ENCODE measurements at regions not wholly inside any gene's neighbourhood (a gene's known extent, or its start where the extent isn't known, plus 50 kb on each side); places are given as distances from the start of the nearest gene placed in this dataset.

GRCh38 chr4:164204434-164204833 lies 549.5 kb upstream of the SMIM31 start:
- Histone ChIP-seq H3K56ac (ENCODE audit: low read length) (no peak overlapping the region), H2AK5ac (ENCODE audit: low read length) (no peak overlapping the region), H3K23ac (ENCODE audit: low read length) (no peak overlapping the region), H3K4ac (ENCODE audit: low read depth, low read length) (no peak overlapping the region), H3K79me1 (ENCODE audit: low read length) (no peaks in the 10 kb centered on the region), H3K4me1 (ENCODE audit: control insufficient read depth, low read depth, low read length) (no peaks in the 10 kb centered on the region), H3K27ac (ENCODE audit: low read depth, low read length) (no peak overlapping the region), H3K4me2 (ENCODE audit: low read length) (no peak overlapping the region), H4K8ac (ENCODE audit: low read depth, low read length) (no peak overlapping the region), H3K79me2 (ENCODE audit: control insufficient read depth, insufficient read depth, low read length) (no peaks in the 10 kb centered on the region), H3K9ac (ENCODE audit: low read length) (no peak overlapping the region), H3K36me3 (ENCODE audit: control insufficient read depth, insufficient read depth, low read length) (no peaks in the 10 kb centered on the region), H3K4me3 (ENCODE audit: low read length) (no peak overlapping the region), H4K5ac (ENCODE audit: low read length) (no peak overlapping the region), H2BK120ac (ENCODE audit: low read depth, low read length) (no peak overlapping the region), H2BK15ac (replicated peaks; ENCODE audit: low read depth) (no peak overlapping the region), H3K18ac (ENCODE audit: low read length) (no peak overlapping the region), H3K27me3 (ENCODE audit: insufficient read depth, low read length, poor library complexity) (no peaks in the 10 kb centered on the region), H2BK5ac (ENCODE audit: low read length) (no peak overlapping the region)
- peak; percentile 96 for DNase-seq

- no peak overlapping the region for H2AK5ac ChIP-seq (ENCODE audit: low read length)
- H4K8ac ChIP-seq (ENCODE audit: low read depth, low read length), result no peak overlapping the region
- H3K9ac ChIP-seq (ENCODE audit: low read length), result no peak overlapping the region
- no peaks in the 10 kb centered on the region for H3K79me1 ChIP-seq (ENCODE audit: low read length)
- H3K56ac ChIP-seq (ENCODE audit: low read length), result peak overlapping the region; percentile 49
- H3K23ac ChIP-seq (ENCODE audit: low read length), result no peak overlapping the region
- H3K18ac ChIP-seq (ENCODE audit: low read length), result no peak overlapping the region
- no peaks in the 10 kb centered on the region for H3K79me2 ChIP-seq (ENCODE audit: control insufficient read depth, insufficient read depth, low read length)
- H3K4me3 ChIP-seq (ENCODE audit: low read length), result no peak overlapping the region
- H3K4me1 ChIP-seq (ENCODE audit: control insufficient read depth, low read depth, low read length), result no peaks in the 10 kb centered on the region
- no peak for DNase-seq
- H4K5ac ChIP-seq (ENCODE audit: low read length), result no peak overlapping the region
- H2BK5ac ChIP-seq (ENCODE audit: low read length), result no peak overlapping the region
- no peak overlapping the region for H3K27ac ChIP-seq (ENCODE audit: low read depth, low read length)
- no peaks in the 10 kb centered on the region for H3K36me3 ChIP-seq (ENCODE audit: control insufficient read depth, insufficient read depth, low read length)
- H3K4me2 ChIP-seq (ENCODE audit: low read length), result no peak overlapping the region
- no peak overlapping the region for H3K4ac ChIP-seq (ENCODE audit: low read depth, low read length)
- no peaks in the 10 kb centered on the region for H3K27me3 ChIP-seq (ENCODE audit: insufficient read depth, low read length, poor library complexity)
- no peak overlapping the region for H2BK15ac ChIP-seq (replicated peaks; ENCODE audit: low read depth)
- no CpG with 5 or more reads among the region's 5 CpGs for WGBS (ENCODE audit: extremely low coverage, insufficient coverage, low lambda C conversion rate)
- no peak overlapping the region for H2BK120ac ChIP-seq (ENCODE audit: low read depth, low read length)
Measured at GRCh38 chr4:164207460-164207859, 546.5 kb upstream of the SMIM31 start.

GRCh38 chr4:164210377-164210776 lies 543.6 kb upstream of the SMIM31 start:
- H3K9ac ChIP-seq (ENCODE audit: low read length), result no peak overlapping the region
- no peak overlapping the region for H3K27ac ChIP-seq (ENCODE audit: low read depth, low read length)
- no CpG with 5 or more reads among the region's 1 CpG for WGBS (ENCODE audit: extremely low coverage, insufficient coverage, low lambda C conversion rate)
- no peaks in the 10 kb centered on the region for H3K4me1 ChIP-seq (ENCODE audit: control insufficient read depth, low read depth, low read length)
- H3K79me2 ChIP-seq (ENCODE audit: control insufficient read depth, insufficient read depth, low read length), result no peaks in the 10 kb centered on the region
- H2BK5ac ChIP-seq (ENCODE audit: low read length), result no peak overlapping the region
- H3K27me3 ChIP-seq (ENCODE audit: insufficient read depth, low read length, poor library complexity), result no peaks in the 10 kb centered on the region
- H4K8ac ChIP-seq (ENCODE audit: low read depth, low read length), result no peak overlapping the region
- H2BK15ac ChIP-seq (replicated peaks; ENCODE audit: low read depth), result no peak overlapping the region
- no peak for DNase-seq
- H3K4ac ChIP-seq (ENCODE audit: low read depth, low read length), result no peak overlapping the region
- no peaks in the 10 kb centered on the region for H3K79me1 ChIP-seq (ENCODE audit: low read length)
- no peaks in the 10 kb centered on the region for H3K36me3 ChIP-seq (ENCODE audit: control insufficient read depth, insufficient read depth, low read length)
- H2BK120ac ChIP-seq (ENCODE audit: low read depth, low read length), result no peak overlapping the region
- no peak overlapping the region for H4K5ac ChIP-seq (ENCODE audit: low read length)
- H2AK5ac ChIP-seq (ENCODE audit: low read length), result no peak overlapping the region
- H3K4me3 ChIP-seq (ENCODE audit: low read length), result no peak overlapping the region
- no peak overlapping the region for H3K18ac ChIP-seq (ENCODE audit: low read length)
- no peak overlapping the region for H3K23ac ChIP-seq (ENCODE audit: low read length)
- H3K4me2 ChIP-seq (ENCODE audit: low read length), result no peak overlapping the region
- H3K56ac ChIP-seq (ENCODE audit: low read length), result no peak overlapping the region

- no peaks in the 10 kb centered on the region for H3K79me1 ChIP-seq (ENCODE audit: low read length)
- H3K4me1 ChIP-seq (ENCODE audit: control insufficient read depth, low read depth, low read length), result no peaks in the 10 kb centered on the region
- H3K23ac ChIP-seq (ENCODE audit: low read length), result no peak overlapping the region
- no peak overlapping the region for H3K4ac ChIP-seq (ENCODE audit: low read depth, low read length)
- no peak overlapping the region for H2AK5ac ChIP-seq (ENCODE audit: low read length)
- no peak overlapping the region for H2BK5ac ChIP-seq (ENCODE audit: low read length)
- H3K56ac ChIP-seq (ENCODE audit: low read length), result no peak overlapping the region
- H3K9ac ChIP-seq (ENCODE audit: low read length), result no peak overlapping the region
- H3K79me2 ChIP-seq (ENCODE audit: control insufficient read depth, insufficient read depth, low read length), result no peaks in the 10 kb centered on the region
- no peaks in the 10 kb centered on the region for H3K27me3 ChIP-seq (ENCODE audit: insufficient read depth, low read length, poor library complexity)
- H4K5ac ChIP-seq (ENCODE audit: low read length), result no peak overlapping the region
- no peaks in the 10 kb centered on the region for H3K36me3 ChIP-seq (ENCODE audit: control insufficient read depth, insufficient read depth, low read length)
- H3K4me3 ChIP-seq (ENCODE audit: low read length), result no peak overlapping the region
- no CpG with 5 or more reads among the region's 1 CpG for WGBS (ENCODE audit: extremely low coverage, insufficient coverage, low lambda C conversion rate)
- no peak overlapping the region for H3K18ac ChIP-seq (ENCODE audit: low read length)
- H2BK15ac ChIP-seq (replicated peaks; ENCODE audit: low read depth), result no peak overlapping the region
- no peak overlapping the region for H3K27ac ChIP-seq (ENCODE audit: low read depth, low read length)
- H4K8ac ChIP-seq (ENCODE audit: low read depth, low read length), result no peak overlapping the region
- DNase-seq, result peak; percentile 16
- H2BK120ac ChIP-seq (ENCODE audit: low read depth, low read length), result no peak overlapping the region
- no peak overlapping the region for H3K4me2 ChIP-seq (ENCODE audit: low read length)
Measured at GRCh38 chr4:164212134-164212533, 541.8 kb upstream of the SMIM31 start.

- no peak overlapping the region for H2BK120ac ChIP-seq (ENCODE audit: low read depth, low read length)
- no peak overlapping the region for H3K18ac ChIP-seq (ENCODE audit: low read length)
- no CpG with 5 or more reads among the region's 2 CpGs for WGBS (ENCODE audit: extremely low coverage, insufficient coverage, low lambda C conversion rate)
- H3K27ac ChIP-seq (ENCODE audit: low read depth, low read length), result no peak overlapping the region
- no peak overlapping the region for H2AK5ac ChIP-seq (ENCODE audit: low read length)
- no peak overlapping the region for H3K4me2 ChIP-seq (ENCODE audit: low read length)
- no peak overlapping the region for H3K9ac ChIP-seq (ENCODE audit: low read length)
- H3K4me1 ChIP-seq (ENCODE audit: control insufficient read depth, low read depth, low read length), result no peaks in the 10 kb centered on the region
- no peak overlapping the region for H3K4ac ChIP-seq (ENCODE audit: low read depth, low read length)
- H4K5ac ChIP-seq (ENCODE audit: low read length), result no peak overlapping the region
- no peak overlapping the region for H3K56ac ChIP-seq (ENCODE audit: low read length)
- H2BK15ac ChIP-seq (replicated peaks; ENCODE audit: low read depth), result no peak overlapping the region
- H4K8ac ChIP-seq (ENCODE audit: low read depth, low read length), result no peak overlapping the region
- no peak for DNase-seq
- H3K79me1 ChIP-seq (ENCODE audit: low read length), result no peaks in the 10 kb centered on the region
- H3K27me3 ChIP-seq (ENCODE audit: insufficient read depth, low read length, poor library complexity), result no peaks in the 10 kb centered on the region
- H2BK5ac ChIP-seq (ENCODE audit: low read length), result no peak overlapping the region
- no peak overlapping the region for H3K23ac ChIP-seq (ENCODE audit: low read length)
- H3K36me3 ChIP-seq (ENCODE audit: control insufficient read depth, insufficient read depth, low read length), result no peaks in the 10 kb centered on the region
- H3K4me3 ChIP-seq (ENCODE audit: low read length), result no peak overlapping the region
- H3K79me2 ChIP-seq (ENCODE audit: control insufficient read depth, insufficient read depth, low read length), result no peaks in the 10 kb centered on the region
Measured at GRCh38 chr4:164212714-164213113, 541.2 kb upstream of the SMIM31 start.

GRCh38 chr4:164215113-164215741 lies 538.7 kb upstream of the SMIM31 start:
- Histone ChIP-seq H3K9ac (ENCODE audit: low read length) (no peak overlapping the region), H3K4ac (ENCODE audit: low read depth, low read length) (no peak overlapping the region), H3K4me1 (ENCODE audit: control insufficient read depth, low read depth, low read length) (no peaks in the 10 kb centered on the region), H3K36me3 (ENCODE audit: control insufficient read depth, insufficient read depth, low read length) (no peaks in the 10 kb centered on the region), H3K79me1 (ENCODE audit: low read length) (no peaks in the 10 kb centered on the region), H3K4me3 (ENCODE audit: low read length) (no peak overlapping the region), H2BK120ac (ENCODE audit: low read depth, low read length) (no peak overlapping the region), H2AK5ac (ENCODE audit: low read length) (no peak overlapping the region), H3K23ac (ENCODE audit: low read length) (no peak overlapping the region), H4K5ac (ENCODE audit: low read length) (no peak overlapping the region), H3K4me2 (ENCODE audit: low read length) (no peak overlapping the region), H3K27me3 (ENCODE audit: insufficient read depth, low read length, poor library complexity) (no peaks in the 10 kb centered on the region), H2BK15ac (replicated peaks; ENCODE audit: low read depth) (no peak overlapping the region), H3K18ac (ENCODE audit: low read length) (no peak overlapping the region), H3K79me2 (ENCODE audit: control insufficient read depth, insufficient read depth, low read length) (no peaks in the 10 kb centered on the region), H4K8ac (ENCODE audit: low read depth, low read length) (no peak overlapping the region), H3K56ac (ENCODE audit: low read length) (no peak overlapping the region), H3K27ac (ENCODE audit: low read depth, low read length) (no peak overlapping the region), H2BK5ac (ENCODE audit: low read length) (no peak overlapping the region)
- WGBS (ENCODE audit: extremely low coverage, insufficient coverage, low lambda C conversion rate), result no CpG with 5 or more reads among the region's 13 CpGs
- DNase-seq, result no peak
